ENCODE measurements at regions not wholly inside any gene's neighbourhood (a gene's known extent, or its start where the extent isn't known, plus 50 kb on each side); places are given as distances from the start of the nearest gene placed in this dataset.

GRCh38 chr4:8744083-8744805 is 127.4 kb downstream of the HMX1 start:
- H3K4me3 ChIP-seq (ENCODE audit: low read depth in 2 of 2, low read length in 2 of 2), result no peak overlapping the region
- H3K27ac ChIP-seq (ENCODE audit: low read length), result no peak overlapping the region
- H3K4me1 ChIP-seq (ENCODE audit: control insufficient read depth, insufficient read depth, low read length), result no peaks in the 10 kb centered on the region
- no peaks in the 10 kb centered on the region for H3K27me3 ChIP-seq (ENCODE audit: control insufficient read depth, insufficient read depth, low read length)
- ATAC-seq (no peak), DNase-seq (ENCODE audit: low read depth, low spot score) (no peak)
- in situ Hi-C loops (cut with HindIII; ENCODE audit: low pct_unique_long_range_greater_than_20kb, low sequenced_read_pairs) (no loop called here), intact Hi-C loops (cut with micrococcal nuclease; ENCODE audit: unreplicated experiment) (no loop called here)
- ChIA-PET POLR2A (no interaction called here), CTCF (no interaction called here)
- no TSS peak for BruUV-seq (replicated peaks)
- H3K36me3 ChIP-seq (ENCODE audit: control insufficient read depth, insufficient read depth, low read length), result no peaks in the 10 kb centered on the region
- H3K9me3 ChIP-seq (ENCODE audit: control insufficient read depth, insufficient read depth, low read depth, low read length), result no peaks in the 10 kb centered on the region
- TF ChIP-seq, protein P1, sequence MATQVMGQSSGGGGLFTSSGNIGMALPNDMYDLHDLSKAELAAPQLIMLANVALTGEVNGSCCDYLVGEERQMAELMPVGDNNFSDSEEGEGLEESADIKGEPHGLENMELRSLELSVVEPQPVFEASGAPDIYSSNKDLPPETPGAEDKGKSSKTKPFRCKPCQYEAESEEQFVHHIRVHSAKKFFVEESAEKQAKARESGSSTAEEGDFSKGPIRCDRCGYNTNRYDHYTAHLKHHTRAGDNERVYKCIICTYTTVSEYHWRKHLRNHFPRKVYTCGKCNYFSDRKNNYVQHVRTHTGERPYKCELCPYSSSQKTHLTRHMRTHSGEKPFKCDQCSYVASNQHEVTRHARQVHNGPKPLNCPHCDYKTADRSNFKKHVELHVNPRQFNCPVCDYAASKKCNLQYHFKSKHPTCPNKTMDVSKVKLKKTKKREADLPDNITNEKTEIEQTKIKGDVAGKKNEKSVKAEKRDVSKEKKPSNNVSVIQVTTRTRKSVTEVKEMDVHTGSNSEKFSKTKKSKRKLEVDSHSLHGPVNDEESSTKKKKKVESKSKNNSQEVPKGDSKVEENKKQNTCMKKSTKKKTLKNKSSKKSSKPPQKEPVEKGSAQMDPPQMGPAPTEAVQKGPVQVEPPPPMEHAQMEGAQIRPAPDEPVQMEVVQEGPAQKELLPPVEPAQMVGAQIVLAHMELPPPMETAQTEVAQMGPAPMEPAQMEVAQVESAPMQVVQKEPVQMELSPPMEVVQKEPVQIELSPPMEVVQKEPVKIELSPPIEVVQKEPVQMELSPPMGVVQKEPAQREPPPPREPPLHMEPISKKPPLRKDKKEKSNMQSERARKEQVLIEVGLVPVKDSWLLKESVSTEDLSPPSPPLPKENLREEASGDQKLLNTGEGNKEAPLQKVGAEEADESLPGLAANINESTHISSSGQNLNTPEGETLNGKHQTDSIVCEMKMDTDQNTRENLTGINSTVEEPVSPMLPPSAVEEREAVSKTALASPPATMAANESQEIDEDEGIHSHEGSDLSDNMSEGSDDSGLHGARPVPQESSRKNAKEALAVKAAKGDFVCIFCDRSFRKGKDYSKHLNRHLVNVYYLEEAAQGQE (IDR thresholded peaks at IDR 0.05; ENCODE audit: insufficient read depth in 1 of 2, low read depth in 2 of 2, low read length in 1 of 2), result no peak
- no peak for TF ChIP-seq CTCF (IDR thresholded peaks at IDR 0.05)
- TF ChIP-seq TCF7L2 (IDR thresholded peaks at IDR 0.05; ENCODE audit: low read depth, low read length), result no peak
- no peak for TF ChIP-seq POLR2AphosphoS5 (IDR thresholded peaks at IDR 0.05; ENCODE audit: low read depth, low read length)
- TF ChIP-seq SIN3A (IDR thresholded peaks at IDR 0.05; ENCODE audit: borderline replicate concordance, insufficient read depth, low read depth, low read length), result no peak

GRCh38 chr4:8742546-8742945 is 129.1 kb downstream of the HMX1 start:
- ATAC-seq (no peak), DNase-seq (ENCODE audit: low read depth, low spot score) (no peak)
- no peak overlapping the region for H3K27ac ChIP-seq (ENCODE audit: low read length)
- H3K4me3 ChIP-seq (ENCODE audit: low read depth in 2 of 2, low read length in 2 of 2), result no peak overlapping the region
- no peaks in the 10 kb centered on the region for H3K4me1 ChIP-seq (ENCODE audit: control insufficient read depth, insufficient read depth, low read length)
- TF ChIP-seq CTCF (IDR thresholded peaks at IDR 0.05) (no peak), POLR2AphosphoS5 (IDR thresholded peaks at IDR 0.05; ENCODE audit: low read depth, low read length) (no peak), TCF7L2 (IDR thresholded peaks at IDR 0.05; ENCODE audit: low read depth, low read length) (no peak), SIN3A (IDR thresholded peaks at IDR 0.05; ENCODE audit: borderline replicate concordance, insufficient read depth, low read depth, low read length) (no peak)
- TF ChIP-seq, protein P1 (IDR thresholded peaks at IDR 0.05; ENCODE audit: insufficient read depth in 1 of 2, low read depth in 2 of 2, low read length in 1 of 2), result no peak
- no peaks in the 10 kb centered on the region for H3K36me3 ChIP-seq (ENCODE audit: control insufficient read depth, insufficient read depth, low read length)
- in situ Hi-C loops (cut with HindIII; ENCODE audit: low pct_unique_long_range_greater_than_20kb, low sequenced_read_pairs), result no loop called here
- BruUV-seq (replicated peaks), result no TSS peak
- ChIA-PET CTCF (no interaction called here), POLR2A (no interaction called here)
- intact Hi-C loops (cut with micrococcal nuclease; ENCODE audit: unreplicated experiment), result no loop called here
- H3K27me3 ChIP-seq (ENCODE audit: control insufficient read depth, insufficient read depth, low read length), result no peaks in the 10 kb centered on the region
- no peaks in the 10 kb centered on the region for H3K9me3 ChIP-seq (ENCODE audit: control insufficient read depth, insufficient read depth, low read depth, low read length)
